GM18498 (cell line): ENCODE measurements at regions not wholly inside any gene's neighbourhood (a gene's known extent, or its start where the extent isn't known, plus 50 kb on each side); places are given as distances from the start of the nearest gene placed in this dataset.
"Not testable (repeated sequence)": the region's sequence is repeated elsewhere in the genome, so short reads cannot be mapped to it uniquely, and the experiment has no call there.

Experiments used
- ATAC-seq: cut with Tn5 transposase; IDR thresholded peaks from one replicate; pipeline ENCODE4 v1.9.1; 2021; ENCODE audit warnings: mild to moderate bottlenecking, moderate library complexity; ENCODE audit not compliant: unreplicated experiment

DNA sequence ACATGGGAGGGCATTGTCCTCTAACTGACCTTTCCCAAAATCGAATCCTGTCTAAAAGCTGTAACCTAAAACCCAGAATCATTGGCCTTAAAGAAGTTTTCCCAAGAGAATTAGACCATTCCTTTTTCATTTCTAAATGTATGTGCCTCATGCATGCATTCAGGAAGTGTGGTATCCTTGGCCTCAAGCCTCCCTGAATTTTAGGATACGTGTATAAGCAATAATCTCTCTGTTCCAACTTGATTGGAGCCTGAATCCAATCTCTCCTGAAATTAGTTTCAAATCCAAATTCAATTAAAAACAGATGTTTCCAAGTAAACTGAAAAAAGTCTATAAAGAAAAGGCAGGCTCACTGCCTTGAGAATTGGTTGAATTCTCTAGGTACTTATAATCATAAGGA, 86.0 kb upstream of the VEPH1 start:
- ATAC-seq, result no peak

DNA sequence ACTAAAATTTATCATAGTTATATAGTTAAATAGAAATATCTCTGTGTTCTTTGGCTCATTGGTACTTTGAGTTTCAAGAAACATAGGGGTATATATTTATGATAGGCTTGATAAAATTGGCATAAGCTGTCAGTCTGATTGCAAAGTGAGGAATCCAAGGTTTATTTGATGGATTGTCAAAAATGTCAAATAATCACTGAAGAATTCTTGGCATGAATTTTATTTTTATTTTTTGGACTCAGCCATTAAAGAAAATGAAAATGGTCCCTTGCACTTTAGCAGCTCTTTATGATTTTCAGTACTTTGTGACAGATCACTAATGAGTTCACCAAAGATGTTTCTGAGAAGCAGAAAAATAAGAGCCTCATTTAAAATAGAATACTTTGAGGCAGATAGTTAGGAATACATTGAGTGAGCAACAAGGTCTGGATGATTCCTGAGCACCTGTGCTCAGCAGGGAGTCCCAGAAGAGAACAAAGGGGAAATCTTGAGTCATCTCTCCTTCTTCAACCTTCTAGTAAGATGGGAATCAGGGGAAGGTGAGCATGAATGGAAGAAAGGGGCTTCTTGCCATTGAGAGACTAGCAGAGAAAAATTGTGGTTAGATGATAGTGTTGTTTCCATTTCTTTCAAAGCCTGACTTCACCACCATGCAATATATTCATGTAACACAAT, 85.3 kb upstream of the VEPH1 start:
- ATAC-seq, result no peak

DNA sequence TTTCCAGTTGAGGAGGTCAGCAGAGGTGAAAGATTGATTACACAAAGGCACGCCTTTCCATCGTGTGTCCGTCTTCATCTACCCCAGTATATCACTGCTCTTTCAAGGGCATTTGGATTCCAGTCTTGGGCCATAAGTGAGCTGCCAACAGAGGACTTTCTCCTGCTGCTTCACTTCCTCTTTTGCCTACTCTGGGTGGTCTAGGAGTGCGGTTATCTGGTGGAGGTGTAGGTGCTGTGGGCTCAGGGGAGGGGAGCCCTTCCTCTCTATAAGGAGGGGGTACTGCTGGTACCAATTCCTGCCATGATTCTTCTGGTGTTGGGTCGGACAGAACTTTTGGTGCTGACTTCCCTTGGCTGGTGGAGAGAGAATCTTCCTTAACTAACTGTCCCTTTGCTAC, 83.1 kb upstream of the VEPH1 start:
- no peak for ATAC-seq

GRCh38 chr3:157585386-157585785, 82.2 kb upstream of the VEPH1 start:
- no peak for ATAC-seq

GRCh38 chr3:157582637-157582973, 79.4 kb upstream of the VEPH1 start:
- ATAC-seq, result no peak

DNA sequence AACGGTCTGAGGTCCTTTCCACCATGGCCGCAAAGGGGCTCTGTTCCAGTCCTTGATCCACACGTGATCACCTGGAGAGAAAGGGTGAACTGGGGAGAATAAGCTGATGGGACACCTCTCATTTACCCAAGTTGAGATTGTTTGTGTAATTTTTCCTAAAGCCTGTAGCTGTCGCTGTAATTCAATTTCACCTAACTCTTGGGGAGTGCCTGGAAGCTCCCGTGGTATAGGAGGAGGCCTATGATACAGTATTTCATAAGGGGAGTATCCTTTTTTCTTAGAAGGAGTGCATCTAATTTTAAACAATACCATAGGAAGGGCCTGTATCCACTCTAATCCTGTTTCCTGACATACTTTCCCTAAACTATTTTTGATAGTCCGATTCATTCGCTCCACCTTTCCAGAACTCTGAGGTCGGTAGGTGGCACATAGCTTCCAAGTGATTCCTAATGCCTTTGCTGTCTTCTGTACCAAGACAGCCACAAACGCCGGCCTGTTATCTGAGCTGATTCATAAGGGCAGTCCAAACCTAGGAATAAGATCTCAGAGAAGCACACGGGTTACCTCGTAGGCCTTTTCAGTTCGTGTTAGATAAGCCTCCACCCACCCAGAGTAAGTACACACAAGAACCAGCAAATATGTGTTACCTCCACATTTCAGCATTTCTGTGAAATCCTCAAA, 78.9 kb upstream of the VEPH1 start:
- not testable (repeated sequence) for ATAC-seq

DNA sequence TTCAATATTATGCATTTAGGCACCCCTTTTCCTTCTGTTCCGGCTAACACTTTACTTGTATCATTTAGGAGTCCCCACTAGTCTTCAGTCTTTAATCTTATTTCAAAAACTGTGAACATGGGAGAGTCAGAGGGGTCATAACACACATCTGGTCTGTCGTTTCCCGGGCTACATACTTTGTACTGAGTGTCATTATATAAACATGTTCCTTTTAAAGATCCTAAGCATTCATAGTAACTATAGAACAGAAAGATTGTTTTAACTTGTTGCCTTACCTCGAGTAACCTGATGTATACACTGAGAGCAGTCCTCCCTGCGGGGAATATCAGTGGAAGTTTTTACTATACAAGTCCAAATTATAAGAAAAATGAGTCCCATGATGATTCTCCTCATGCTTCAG, 78.2 kb upstream of the VEPH1 start:
- no peak for ATAC-seq

DNA sequence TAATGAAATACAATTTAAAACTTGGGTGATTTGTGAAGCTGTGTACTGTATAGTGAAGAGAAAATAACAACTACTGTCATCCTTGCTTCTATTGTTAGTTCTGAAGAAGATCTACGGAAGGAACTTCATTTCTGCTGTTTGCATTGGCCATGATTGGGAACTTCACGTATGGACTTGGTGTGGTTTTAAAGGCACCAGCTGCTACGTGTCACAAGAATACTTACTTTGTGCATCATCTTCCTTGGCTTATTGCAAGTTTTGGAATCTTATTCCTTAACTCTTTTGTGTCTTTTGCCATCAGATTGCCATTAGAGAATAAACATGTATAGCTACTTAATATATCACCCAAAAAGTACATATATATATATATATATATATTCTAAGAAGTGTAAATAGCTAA, 75.0 kb upstream of the VEPH1 start:
- ATAC-seq, result no peak

- no peak for ATAC-seq
Observed at GRCh38 chr3:157574531-157574930, 71.3 kb upstream of the VEPH1 start.

DNA sequence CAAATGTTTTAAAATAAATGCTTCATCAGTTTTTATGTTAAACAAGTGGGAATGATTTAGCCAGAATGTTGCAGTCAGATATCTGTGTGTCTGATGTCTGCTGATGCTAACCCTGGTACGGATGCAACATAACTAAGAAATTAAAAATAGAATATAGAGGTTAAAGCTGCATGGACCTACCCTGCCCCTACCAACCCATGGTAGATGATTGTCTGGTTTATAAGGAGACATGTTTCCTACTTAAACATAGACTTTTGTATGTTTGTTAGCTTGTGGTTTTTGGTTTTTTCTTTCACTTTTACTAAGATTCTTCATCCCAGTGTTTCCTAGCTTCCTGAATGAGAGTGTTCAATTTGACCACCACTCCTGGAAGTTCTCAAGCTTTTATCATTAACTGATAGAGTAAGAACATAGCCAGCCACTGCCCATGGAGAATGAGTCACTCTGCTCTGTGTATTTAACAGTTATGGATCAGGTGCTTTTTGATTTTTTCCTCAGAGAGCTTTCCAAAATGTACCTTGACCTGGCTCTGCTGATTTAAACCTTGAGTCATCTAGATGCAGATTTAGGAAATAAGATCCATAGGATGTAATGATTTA, 70.7 kb upstream of the VEPH1 start:
- no peak for ATAC-seq

GRCh38 chr3:157573281-157573680, 70.1 kb upstream of the VEPH1 start:
- no peak for ATAC-seq

DNA sequence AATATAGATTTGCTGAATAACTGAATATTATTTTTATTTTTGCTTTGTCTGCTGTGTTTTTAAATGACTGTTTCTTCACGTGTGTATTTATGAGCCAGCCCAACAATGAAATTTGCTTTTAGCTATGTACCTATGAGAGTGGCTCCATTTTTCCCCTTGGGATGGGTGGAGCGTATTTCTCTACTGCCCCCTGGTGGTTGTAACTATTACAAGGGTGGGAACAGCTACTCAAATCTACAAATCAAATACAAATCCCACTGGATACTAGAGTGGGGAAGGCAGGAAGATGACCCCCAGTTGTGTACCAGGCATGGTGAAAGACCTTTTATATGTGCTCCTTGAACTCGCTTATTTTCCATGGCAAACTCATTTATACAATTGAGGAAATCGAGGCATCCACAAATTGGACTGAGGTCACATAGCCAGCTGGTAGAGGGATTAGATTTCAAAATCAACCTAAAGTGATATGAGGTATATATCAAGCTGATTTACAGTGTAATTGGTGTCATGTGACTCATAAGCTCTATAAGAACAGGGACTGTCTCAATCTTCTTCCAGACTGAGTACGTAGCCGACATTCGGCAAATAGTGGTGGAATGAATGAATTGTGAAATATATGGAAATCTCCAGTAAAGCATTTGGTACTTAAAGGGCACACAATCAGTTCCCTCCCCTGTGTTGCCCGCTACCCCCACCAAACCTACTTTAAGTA, 69.5 kb upstream of the VEPH1 start:
- ATAC-seq, result peak; percentile 69

DNA sequence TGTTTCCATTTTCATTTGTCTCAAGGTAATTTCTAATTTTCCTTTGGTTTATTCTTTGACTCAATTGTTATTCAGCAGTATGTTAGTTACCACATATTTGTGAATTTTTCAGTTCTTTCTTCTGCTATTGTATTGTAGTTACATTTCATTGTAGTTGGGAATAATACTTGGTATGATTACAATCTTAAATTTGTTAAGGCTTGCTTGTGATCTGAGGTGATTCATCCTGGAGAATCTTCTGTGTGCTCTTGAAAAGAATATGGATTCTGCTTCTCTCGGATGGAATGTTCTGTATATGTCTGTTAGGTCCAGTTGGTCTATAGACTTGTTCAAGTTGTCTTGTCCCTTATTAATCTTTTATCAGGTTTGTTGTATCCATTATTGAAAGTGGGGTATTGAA, 63.4 kb upstream of the VEPH1 start:
- ATAC-seq, result no peak

DNA sequence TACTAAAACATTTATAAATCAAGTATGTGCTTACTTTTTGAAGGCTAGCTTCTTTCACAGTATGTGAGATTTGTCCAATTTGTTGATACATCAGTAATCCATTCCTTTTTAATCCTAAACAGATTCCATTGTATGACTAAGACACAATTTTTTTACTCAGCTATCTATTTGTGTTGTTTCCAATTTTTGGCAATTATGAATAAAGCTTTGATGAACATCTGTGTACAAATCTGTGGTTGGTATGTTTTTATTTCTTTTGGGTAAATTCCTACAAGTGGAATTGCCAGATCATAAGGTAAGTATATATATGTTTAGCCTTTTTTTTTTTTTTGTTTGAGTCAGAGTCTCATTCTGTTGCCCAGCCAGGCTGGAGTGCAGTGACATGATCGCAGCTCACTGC, 56.2 kb upstream of the VEPH1 start:
- no peak for ATAC-seq
